Liver (tissue), 8 donors: ENCODE measurements at regions not wholly inside any gene's neighbourhood (a gene's known extent, or its start where the extent isn't known, plus 50 kb on each side); places are given as distances from the start of the nearest gene placed in this dataset.

Experiments used
- DNase-seq: peaks from one replicate; pipeline ENCODE4 v3.0.0-alpha.2; 2017; ENCODE audit warnings: low spot score
- H3K27ac ChIP-seq, 2 donors: one replicate each; pipeline ENCODE4 v1.7.0; 2013; ENCODE audit warnings: inconsistent platforms in 2 of 2, low read length in 2 of 2, control low read depth in 1 of 2, low read depth in 1 of 2, mild to moderate bottlenecking in 1 of 2
- H3K27me3 ChIP-seq, 4 donors: one replicate each; pipeline versions ENCODE4 v1.6.1 to v1.7.0; 2013; ENCODE audit warnings: low read length in 3 of 4, inconsistent platforms in 1 of 4, mild to moderate bottlenecking in 1 of 4, moderate library complexity in 1 of 4; ENCODE audit not compliant: control insufficient read depth in 4 of 4, insufficient read depth in 4 of 4
- H3K36me3 ChIP-seq, 4 donors: one replicate each; pipeline versions ENCODE4 v1.6.1 to v1.7.0; 2013; ENCODE audit warnings: low read length in 3 of 4, mild to moderate bottlenecking in 3 of 4, low read depth in 1 of 4, moderate library complexity in 1 of 4; ENCODE audit not compliant: control insufficient read depth in 4 of 4, insufficient read depth in 3 of 4
- H3K4me1 ChIP-seq, 4 donors: one replicate each; pipeline versions ENCODE4 v1.6.1 to v1.7.0; 2013; ENCODE audit warnings: low read length in 3 of 4, mild to moderate bottlenecking in 3 of 4, moderate library complexity in 1 of 4; ENCODE audit not compliant: control insufficient read depth in 4 of 4, insufficient read depth in 4 of 4
- H3K4me3 ChIP-seq, 3 donors: one replicate each; pipeline versions ENCODE4 v1.6.1 to v1.7.0; 2013; ENCODE audit warnings: low read length in 3 of 3, control low read depth in 1 of 3, low read depth in 1 of 3, mild to moderate bottlenecking in 1 of 3
- H3K9ac ChIP-seq, 2 donors: one replicate each; pipeline ENCODE4 v1.7.0; 2013; ENCODE audit warnings: low read length in 2 of 2, mild to moderate bottlenecking in 2 of 2, moderate library complexity in 2 of 2, control low read depth in 1 of 2, low read depth in 1 of 2
- H3K9me3 ChIP-seq, 4 donors: one replicate each; pipeline versions ENCODE4 v1.6.1 to v1.7.0; 2013; ENCODE audit warnings: low read length in 3 of 4; ENCODE audit not compliant: control insufficient read depth in 4 of 4
- EGR1 ChIP-seq, 2 donors: IDR thresholded peaks; 2 replicates each; pipeline ENCODE4 v1.6.1; 2016 to 2018; ENCODE audit warnings: antibody characterized with exemption in 2 of 2, low read depth in 2 of 2
- HNF4A ChIP-seq, 2 donors: conservative IDR thresholded peaks; 2 replicates each; pipeline ENCODE4 v1.6.1; 2016; ENCODE audit warnings: antibody characterized with exemption in 2 of 2, mild to moderate bottlenecking in 2 of 2
- JUND ChIP-seq, 2 donors: IDR thresholded peaks; 2 replicates each; pipeline ENCODE4 v1.6.1; 2016; ENCODE audit warnings: antibody characterized with exemption in 2 of 2
- NR2F2 ChIP-seq: IDR thresholded peaks from 2 replicates; pipeline ENCODE4 v1.6.1; 2016; ENCODE audit warnings: antibody characterized with exemption
- RAD21 ChIP-seq, 2 donors: IDR thresholded peaks; 2 replicates each; pipeline ENCODE4 v1.6.1; 2016; ENCODE audit warnings: antibody characterized with exemption in 2 of 2, mild to moderate bottlenecking in 2 of 2
- RXRA ChIP-seq, 2 donors: IDR thresholded peaks; 2 replicates each; pipeline ENCODE4 v1.6.1; 2017 to 2018; ENCODE audit warnings: antibody characterized with exemption in 2 of 2, mild to moderate bottlenecking in 1 of 2
- SP1 ChIP-seq: IDR thresholded peaks from 2 replicates; pipeline ENCODE4 v1.6.1; 2018; ENCODE audit warnings: antibody characterized with exemption, mild to moderate bottlenecking
- TAF1 ChIP-seq: conservative IDR thresholded peaks from 2 replicates; pipeline ENCODE4 v1.6.1; 2016; ENCODE audit warnings: antibody characterized with exemption, mild to moderate bottlenecking
- YY1 ChIP-seq: IDR thresholded peaks from 2 replicates; pipeline ENCODE4 v1.6.1; 2016; ENCODE audit warnings: antibody characterized with exemption, mild to moderate bottlenecking
- WGBS: extraction: QIAGEN DNeasy Blood & Tissue Kit; methylation state at CpG from one replicate; pipeline ENCODE4 v1.1.7; 2013; 5-methylcytosine and 5-hydroxymethylcytosine counted together
- TF ChIP-seq, protein P1 (sequence below): IDR thresholded peaks from 2 replicates; pipeline ENCODE4 v1.6.1; 2016; ENCODE audit warnings: antibody characterized with exemption, mild to moderate bottlenecking
- TF ChIP-seq, protein P2 (sequence below): IDR thresholded peaks from 2 replicates; pipeline ENCODE4 v1.6.1; 2016; ENCODE audit warnings: antibody characterized with exemption
- TF ChIP-seq, protein P3 (sequence below): IDR thresholded peaks from 2 replicates; pipeline ENCODE4 v1.6.1; 2016; ENCODE audit warnings: antibody characterized with exemption
- TF ChIP-seq, protein P4 (sequence below): fragments of 150-350 bp; IDR thresholded peaks from 2 replicates; pipeline ENCODE4 v1.5.1; 2017; ENCODE audit warnings: improper control_type of control experiment, low read depth, low read length; ENCODE audit not compliant: missing input control
- donor health status: healthy.
- donor health status: healthy.
- donor health status: healthy.
- donor health status: healthy.
- donor health status: healthy.

DNA sequence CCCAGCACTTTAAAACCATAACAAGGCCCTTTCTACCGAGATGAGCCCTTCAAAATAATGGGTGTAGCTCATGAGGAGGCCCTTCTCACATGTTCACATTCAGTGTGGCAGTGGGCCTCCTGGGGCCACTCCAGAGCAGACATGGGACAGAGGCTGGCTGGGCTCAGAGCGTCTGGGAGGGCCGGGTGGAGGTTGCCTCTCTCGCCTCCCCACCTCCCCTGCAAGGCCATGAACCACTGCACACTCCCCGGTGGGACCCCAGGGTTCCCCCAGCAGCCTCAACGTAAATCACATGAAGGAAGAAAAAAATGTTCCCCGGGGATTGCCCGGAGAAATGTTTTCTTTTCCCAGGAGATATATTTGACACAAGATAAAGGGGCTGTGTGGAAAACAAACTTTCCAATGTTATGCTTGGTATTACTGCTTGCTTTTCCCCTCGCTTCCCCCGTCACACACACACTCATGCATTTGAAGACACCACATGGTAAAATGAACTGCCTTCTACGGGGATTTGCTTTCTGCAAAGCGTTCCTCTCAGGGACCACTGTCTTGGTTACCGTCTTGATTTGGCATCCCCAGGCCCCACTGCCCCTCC lies 190.7 kb upstream of the CCND2 start (continued):
- TF ChIP-seq, protein P1, sequence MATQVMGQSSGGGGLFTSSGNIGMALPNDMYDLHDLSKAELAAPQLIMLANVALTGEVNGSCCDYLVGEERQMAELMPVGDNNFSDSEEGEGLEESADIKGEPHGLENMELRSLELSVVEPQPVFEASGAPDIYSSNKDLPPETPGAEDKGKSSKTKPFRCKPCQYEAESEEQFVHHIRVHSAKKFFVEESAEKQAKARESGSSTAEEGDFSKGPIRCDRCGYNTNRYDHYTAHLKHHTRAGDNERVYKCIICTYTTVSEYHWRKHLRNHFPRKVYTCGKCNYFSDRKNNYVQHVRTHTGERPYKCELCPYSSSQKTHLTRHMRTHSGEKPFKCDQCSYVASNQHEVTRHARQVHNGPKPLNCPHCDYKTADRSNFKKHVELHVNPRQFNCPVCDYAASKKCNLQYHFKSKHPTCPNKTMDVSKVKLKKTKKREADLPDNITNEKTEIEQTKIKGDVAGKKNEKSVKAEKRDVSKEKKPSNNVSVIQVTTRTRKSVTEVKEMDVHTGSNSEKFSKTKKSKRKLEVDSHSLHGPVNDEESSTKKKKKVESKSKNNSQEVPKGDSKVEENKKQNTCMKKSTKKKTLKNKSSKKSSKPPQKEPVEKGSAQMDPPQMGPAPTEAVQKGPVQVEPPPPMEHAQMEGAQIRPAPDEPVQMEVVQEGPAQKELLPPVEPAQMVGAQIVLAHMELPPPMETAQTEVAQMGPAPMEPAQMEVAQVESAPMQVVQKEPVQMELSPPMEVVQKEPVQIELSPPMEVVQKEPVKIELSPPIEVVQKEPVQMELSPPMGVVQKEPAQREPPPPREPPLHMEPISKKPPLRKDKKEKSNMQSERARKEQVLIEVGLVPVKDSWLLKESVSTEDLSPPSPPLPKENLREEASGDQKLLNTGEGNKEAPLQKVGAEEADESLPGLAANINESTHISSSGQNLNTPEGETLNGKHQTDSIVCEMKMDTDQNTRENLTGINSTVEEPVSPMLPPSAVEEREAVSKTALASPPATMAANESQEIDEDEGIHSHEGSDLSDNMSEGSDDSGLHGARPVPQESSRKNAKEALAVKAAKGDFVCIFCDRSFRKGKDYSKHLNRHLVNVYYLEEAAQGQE, result no peak
- TF ChIP-seq YY1, result no peak
- TF ChIP-seq RAD21 (IDR thresholded peaks at IDR 0.05), result no peak
- TF ChIP-seq, protein P2, sequence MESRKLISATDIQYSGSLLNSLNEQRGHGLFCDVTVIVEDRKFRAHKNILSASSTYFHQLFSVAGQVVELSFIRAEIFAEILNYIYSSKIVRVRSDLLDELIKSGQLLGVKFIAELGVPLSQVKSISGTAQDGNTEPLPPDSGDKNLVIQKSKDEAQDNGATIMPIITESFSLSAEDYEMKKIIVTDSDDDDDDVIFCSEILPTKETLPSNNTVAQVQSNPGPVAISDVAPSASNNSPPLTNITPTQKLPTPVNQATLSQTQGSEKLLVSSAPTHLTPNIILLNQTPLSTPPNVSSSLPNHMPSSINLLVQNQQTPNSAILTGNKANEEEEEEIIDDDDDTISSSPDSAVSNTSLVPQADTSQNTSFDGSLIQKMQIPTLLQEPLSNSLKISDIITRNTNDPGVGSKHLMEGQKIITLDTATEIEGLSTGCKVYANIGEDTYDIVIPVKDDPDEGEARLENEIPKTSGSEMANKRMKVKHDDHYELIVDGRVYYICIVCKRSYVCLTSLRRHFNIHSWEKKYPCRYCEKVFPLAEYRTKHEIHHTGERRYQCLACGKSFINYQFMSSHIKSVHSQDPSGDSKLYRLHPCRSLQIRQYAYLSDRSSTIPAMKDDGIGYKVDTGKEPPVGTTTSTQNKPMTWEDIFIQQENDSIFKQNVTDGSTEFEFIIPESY, result no peak
- no peak for TF ChIP-seq HNF4A (conservative IDR thresholded peaks at IDR 0.05)
- TF ChIP-seq TAF1, result no peak
- no peak for TF ChIP-seq RXRA (IDR thresholded peaks at IDR 0.05)

DNA sequence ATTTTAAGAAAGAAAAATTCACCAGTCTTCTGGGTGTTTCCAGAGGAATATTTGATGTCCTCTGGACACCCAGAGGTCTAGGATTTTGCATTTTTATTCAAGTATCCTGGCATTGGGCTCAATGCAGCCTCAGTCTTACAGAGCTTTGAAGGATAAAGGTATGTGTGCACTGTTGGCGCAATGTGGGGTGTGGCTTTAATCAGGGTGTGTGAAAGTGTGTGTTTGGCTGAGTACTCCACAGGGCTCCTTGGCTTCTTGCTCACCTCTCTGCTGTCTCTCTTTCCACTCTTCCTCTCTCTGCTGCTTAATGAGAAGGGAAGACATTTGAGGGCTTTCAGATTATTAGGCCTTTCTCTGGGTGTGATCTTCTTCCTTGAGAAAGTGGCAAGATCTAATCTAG lies 193.3 kb upstream of the CCND2 start:
- Histone ChIP-seq H3K9ac (no peak overlapping the region), H3K27ac (no peak overlapping the region), H3K4me3 (no peak overlapping the region), H3K9me3 (peaks cover 0 to 2% (median 0%) of the 10 kb centered on the region in 4 donors), H3K27me3 (no peaks in the 10 kb centered on the region), H3K4me1 (no peaks in the 10 kb centered on the region), H3K36me3 (no peaks in the 10 kb centered on the region)
- TF ChIP-seq NR2F2 (no peak), HNF4A (conservative IDR thresholded peaks at IDR 0.05) (no peak), JUND (IDR thresholded peaks at IDR 0.05) (no peak), SP1 (no peak)
- TF ChIP-seq, protein P3, sequence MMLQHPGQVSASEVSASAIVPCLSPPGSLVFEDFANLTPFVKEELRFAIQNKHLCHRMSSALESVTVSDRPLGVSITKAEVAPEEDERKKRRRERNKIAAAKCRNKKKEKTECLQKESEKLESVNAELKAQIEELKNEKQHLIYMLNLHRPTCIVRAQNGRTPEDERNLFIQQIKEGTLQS, result no peak
- no peak for DNase-seq
- 92% methylated on average over 1 of the region's 1 CpG for WGBS

DNA sequence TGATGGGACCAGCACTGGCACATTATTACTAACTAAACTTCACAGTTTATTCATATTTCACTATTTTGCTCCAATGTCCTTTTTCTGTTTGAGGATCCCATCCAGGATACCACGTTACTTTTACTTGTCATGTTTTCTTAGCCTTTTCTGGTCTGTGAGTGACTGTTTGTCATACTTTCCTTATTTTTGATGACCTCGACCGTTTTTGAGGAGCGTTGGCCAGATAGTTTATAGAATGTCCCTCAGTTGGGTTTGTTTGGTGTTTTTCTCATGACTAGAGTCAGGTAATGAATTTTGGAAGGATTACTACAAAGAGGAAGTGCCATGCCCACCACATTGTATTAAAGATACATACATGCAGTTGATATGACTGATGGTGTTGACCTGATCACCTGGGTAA lies 199.4 kb upstream of the CCND2 start:
- Histone ChIP-seq H3K4me3 (no peak overlapping the region), H3K9ac (no peak overlapping the region), H3K4me1 (no peaks in the 10 kb centered on the region), H3K27me3 (no peaks in the 10 kb centered on the region), H3K36me3 (no peaks in the 10 kb centered on the region), H3K27ac (no peak overlapping the region), H3K9me3 (peaks cover 0 to 2% (median 0%) of the 10 kb centered on the region in 4 donors)
- TF ChIP-seq EGR1 (IDR thresholded peaks at IDR 0.05; ENCODE audit: low read depth in 2 of 2), result no peak
- TF ChIP-seq TAF1, result no peak
- TF ChIP-seq, protein P1, result no peak
- TF ChIP-seq, protein P4, sequence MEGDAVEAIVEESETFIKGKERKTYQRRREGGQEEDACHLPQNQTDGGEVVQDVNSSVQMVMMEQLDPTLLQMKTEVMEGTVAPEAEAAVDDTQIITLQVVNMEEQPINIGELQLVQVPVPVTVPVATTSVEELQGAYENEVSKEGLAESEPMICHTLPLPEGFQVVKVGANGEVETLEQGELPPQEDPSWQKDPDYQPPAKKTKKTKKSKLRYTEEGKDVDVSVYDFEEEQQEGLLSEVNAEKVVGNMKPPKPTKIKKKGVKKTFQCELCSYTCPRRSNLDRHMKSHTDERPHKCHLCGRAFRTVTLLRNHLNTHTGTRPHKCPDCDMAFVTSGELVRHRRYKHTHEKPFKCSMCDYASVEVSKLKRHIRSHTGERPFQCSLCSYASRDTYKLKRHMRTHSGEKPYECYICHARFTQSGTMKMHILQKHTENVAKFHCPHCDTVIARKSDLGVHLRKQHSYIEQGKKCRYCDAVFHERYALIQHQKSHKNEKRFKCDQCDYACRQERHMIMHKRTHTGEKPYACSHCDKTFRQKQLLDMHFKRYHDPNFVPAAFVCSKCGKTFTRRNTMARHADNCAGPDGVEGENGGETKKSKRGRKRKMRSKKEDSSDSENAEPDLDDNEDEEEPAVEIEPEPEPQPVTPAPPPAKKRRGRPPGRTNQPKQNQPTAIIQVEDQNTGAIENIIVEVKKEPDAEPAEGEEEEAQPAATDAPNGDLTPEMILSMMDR, result no peak
- TF ChIP-seq RXRA (IDR thresholded peaks at IDR 0.05), result no peak
- WGBS, result 85% methylated on average over 4 of the region's 4 CpGs
- DNase-seq, result no peak
